ENCODE measurements at regions not wholly inside any gene's neighbourhood (a gene's known extent, or its start where the extent isn't known, plus 50 kb on each side); places are given as distances from the start of the nearest gene placed in this dataset.

- TF ChIP-seq CEBPB (IDR thresholded peaks at IDR 0.05) (no peak), EP300 (IDR thresholded peaks at IDR 0.05; ENCODE audit: borderline replicate concordance) (no peak), RAD21 (IDR thresholded peaks at IDR 0.05; ENCODE audit: low read depth) (no peak), REST (IDR thresholded peaks at IDR 0.05; ENCODE audit: low read depth) (no peak), EGR1 (IDR thresholded peaks at IDR 0.05) (no peak), NFIC (IDR thresholded peaks at IDR 0.05) (no peak), FOXM1 (IDR thresholded peaks at IDR 0.05; ENCODE audit: borderline replicate concordance, low read depth) (no peak)
Measured at GRCh38 chr13:103716718-103717117, 650.5 kb upstream of the SLC10A2 start.
